ENCODE measurements at regions not wholly inside any gene's neighbourhood (a gene's known extent, or its start where the extent isn't known, plus 50 kb on each side); places are given as distances from the start of the nearest gene placed in this dataset.

GRCh38 chr22:27298742-27299141, 502.8 kb downstream of the MN1 start:
- no peak for DNase-seq
- Mint-ChIP-seq H3K36me3 (ENCODE audit: insufficient read depth in 2 of 2) (no peaks in the 10 kb centered on the region), H3K4me1 (ENCODE audit: low read depth) (peaks cover 6% of the 10 kb centered on the region), H3K9me3 (no peaks in the 10 kb centered on the region), H3K27me3 (ENCODE audit: low read depth) (peaks cover 36% of the 10 kb centered on the region), H3K27ac (no peak overlapping the region), H3K4me3 (no peak overlapping the region)
- no peak for ATAC-seq (replicated peaks in 1 of 2)

- H3K9me3 Mint-ChIP-seq, result no peaks in the 10 kb centered on the region
- peaks cover 36% of the 10 kb centered on the region for H3K27me3 Mint-ChIP-seq (ENCODE audit: low read depth)
- peaks cover 6% of the 10 kb centered on the region for H3K4me1 Mint-ChIP-seq (ENCODE audit: low read depth)
- no peak for DNase-seq
- no peak overlapping the region for H3K4me3 Mint-ChIP-seq
- no peaks in the 10 kb centered on the region for H3K36me3 Mint-ChIP-seq (ENCODE audit: insufficient read depth in 2 of 2)
- ATAC-seq (replicated peaks in 1 of 2), result no peak
- no peak overlapping the region for H3K27ac Mint-ChIP-seq
These were observed 502.1 kb downstream of the MN1 start for GRCh38 chr22:27299181-27300085.

GRCh38 chr22:27300536-27301285, 500.8 kb downstream of the MN1 start:
- H3K4me3 Mint-ChIP-seq, result no peak overlapping the region

GRCh38 chr22:27302501-27302900, 499.1 kb downstream of the MN1 start:
- Mint-ChIP-seq H3K4me3 (no peak overlapping the region), H3K27me3 (ENCODE audit: low read depth) (peaks cover 19% of the 10 kb centered on the region), H3K36me3 (ENCODE audit: insufficient read depth in 2 of 2) (no peaks in the 10 kb centered on the region), H3K27ac (no peak overlapping the region), H3K4me1 (ENCODE audit: low read depth) (peaks cover 6% of the 10 kb centered on the region), H3K9me3 (no peaks in the 10 kb centered on the region)
- ATAC-seq (replicated peaks in 1 of 2), result no peak
- no peak for DNase-seq

More at GRCh38 chr22:27300536-27301285, 500.8 kb downstream of the MN1 start:
- peaks cover 31% of the 10 kb centered on the region for H3K27me3 Mint-ChIP-seq (ENCODE audit: low read depth)
- ATAC-seq (replicated peaks in 1 of 2), result no peak
- peaks cover 6% of the 10 kb centered on the region for H3K4me1 Mint-ChIP-seq (ENCODE audit: low read depth)
- DNase-seq, result no peak
- no peak overlapping the region for H3K27ac Mint-ChIP-seq
- no peaks in the 10 kb centered on the region for H3K36me3 Mint-ChIP-seq (ENCODE audit: insufficient read depth in 2 of 2)
- H3K9me3 Mint-ChIP-seq, result no peaks in the 10 kb centered on the region

GRCh38 chr22:27303718-27304117, 497.8 kb downstream of the MN1 start:
- ATAC-seq (replicated peaks in 1 of 2) (no peak), DNase-seq (no peak)
- Mint-ChIP-seq H3K9me3 (peaks cover 0 to 5% of the 10 kb centered on the region in 2 donors), H3K4me3 (no peak overlapping the region), H3K27ac (no peak overlapping the region), H3K4me1 (ENCODE audit: low read depth) (peaks cover 4% of the 10 kb centered on the region), H3K27me3 (ENCODE audit: low read depth) (peaks cover 6% of the 10 kb centered on the region), H3K36me3 (ENCODE audit: insufficient read depth in 2 of 2) (no peaks in the 10 kb centered on the region)

- H3K9me3 Mint-ChIP-seq, result peaks cover 0 to 5% of the 10 kb centered on the region in 2 donors
These were observed 494.8 kb downstream of the MN1 start for GRCh38 chr22:27306771-27307170.

GRCh38 chr22:27307545-27308247, 493.9 kb downstream of the MN1 start:
- Mint-ChIP-seq H3K4me3 (no peak overlapping the region), H3K27me3 (ENCODE audit: low read depth) (no peaks in the 10 kb centered on the region), H3K36me3 (ENCODE audit: insufficient read depth in 2 of 2) (no peaks in the 10 kb centered on the region), H3K27ac (no peak overlapping the region), H3K4me1 (ENCODE audit: low read depth) (no peaks in the 10 kb centered on the region), H3K9me3 (peaks cover 0 to 5% of the 10 kb centered on the region in 2 donors)
- DNase-seq, result no peak
- no peak for ATAC-seq (replicated peaks in 1 of 2)

More at GRCh38 chr22:27306771-27307170, 494.8 kb downstream of the MN1 start:
- Mint-ChIP-seq H3K4me1 (ENCODE audit: low read depth) (no peaks in the 10 kb centered on the region), H3K27me3 (ENCODE audit: low read depth) (no peaks in the 10 kb centered on the region), H3K4me3 (no peak overlapping the region), H3K36me3 (ENCODE audit: insufficient read depth in 2 of 2) (no peaks in the 10 kb centered on the region), H3K27ac (no peak overlapping the region)
- DNase-seq (no peak), ATAC-seq (replicated peaks in 1 of 2) (no peak)

- no peaks in the 10 kb centered on the region for H3K27me3 Mint-ChIP-seq (ENCODE audit: low read depth)
- peaks cover 0 to 5% of the 10 kb centered on the region in 2 donors for H3K9me3 Mint-ChIP-seq
- H3K27ac Mint-ChIP-seq, result no peak overlapping the region
- no peak overlapping the region for H3K4me3 Mint-ChIP-seq
- H3K4me1 Mint-ChIP-seq (ENCODE audit: low read depth), result no peaks in the 10 kb centered on the region
- no peaks in the 10 kb centered on the region for H3K36me3 Mint-ChIP-seq (ENCODE audit: insufficient read depth in 2 of 2)
- DNase-seq (no peak), ATAC-seq (replicated peaks in 1 of 2) (no peak)
These were observed 493.0 kb downstream of the MN1 start for GRCh38 chr22:27308513-27308912.

GRCh38 chr22:27309697-27310096, 491.9 kb downstream of the MN1 start:
- no peak overlapping the region for H3K27ac Mint-ChIP-seq
- no peaks in the 10 kb centered on the region for H3K4me1 Mint-ChIP-seq (ENCODE audit: low read depth)
- H3K36me3 Mint-ChIP-seq (ENCODE audit: insufficient read depth in 2 of 2), result no peaks in the 10 kb centered on the region
- DNase-seq, result no peak
- no peak for ATAC-seq (replicated peaks in 1 of 2)
- H3K4me3 Mint-ChIP-seq, result no peak overlapping the region
- no peaks in the 10 kb centered on the region for H3K27me3 Mint-ChIP-seq (ENCODE audit: low read depth)
- H3K9me3 Mint-ChIP-seq, result peaks cover 0 to 5% of the 10 kb centered on the region in 2 donors

- H3K36me3 Mint-ChIP-seq (ENCODE audit: insufficient read depth in 2 of 2), result no peaks in the 10 kb centered on the region
- H3K4me1 Mint-ChIP-seq (ENCODE audit: low read depth), result no peaks in the 10 kb centered on the region
- H3K27me3 Mint-ChIP-seq (ENCODE audit: low read depth), result no peaks in the 10 kb centered on the region
- ATAC-seq (replicated peaks in 1 of 2) (no peak), DNase-seq (no peak)
- no peak overlapping the region for H3K4me3 Mint-ChIP-seq
- no peak overlapping the region for H3K27ac Mint-ChIP-seq
- peaks cover 1 to 5% of the 10 kb centered on the region in 2 donors for H3K9me3 Mint-ChIP-seq
These were observed 490.4 kb downstream of the MN1 start for GRCh38 chr22:27310966-27311697.

GRCh38 chr22:27311698-27312550, 489.6 kb downstream of the MN1 start:
- ATAC-seq (replicated peaks in 1 of 2), result no peak
- Mint-ChIP-seq H3K36me3 (ENCODE audit: insufficient read depth in 2 of 2) (no peaks in the 10 kb centered on the region), H3K9me3 (peaks cover 1 to 5% of the 10 kb centered on the region in 2 donors), H3K4me3 (no peak overlapping the region), H3K27me3 (ENCODE audit: low read depth) (peaks cover 5% of the 10 kb centered on the region), H3K4me1 (ENCODE audit: low read depth) (no peaks in the 10 kb centered on the region), H3K27ac (no peak overlapping the region)
- DNase-seq, result no peak

GRCh38 chr22:27312565-27312964, 489.0 kb downstream of the MN1 start:
- Mint-ChIP-seq H3K4me1 (ENCODE audit: low read depth) (no peaks in the 10 kb centered on the region), H3K4me3 (no peak overlapping the region), H3K36me3 (ENCODE audit: insufficient read depth in 2 of 2) (no peaks in the 10 kb centered on the region), H3K9me3 (peaks cover 1 to 5% of the 10 kb centered on the region in 2 donors), H3K27ac (no peak overlapping the region), H3K27me3 (ENCODE audit: low read depth) (peaks cover 9% of the 10 kb centered on the region)
- DNase-seq (no peak), ATAC-seq (replicated peaks in 1 of 2) (no peak)
